NCI-H524 (cell line): ENCODE measurements at regions not wholly inside any gene's neighbourhood (a gene's known extent, or its start where the extent isn't known, plus 50 kb on each side); places are given as distances from the start of the nearest gene placed in this dataset.

ENCODE experiments used
- DNase-seq, 2 experiments: peaks; one replicate each; lab custom pipeline; 2025; lab: John Stamatoyannopoulos, UW

GRCh38 chr13:72244788-72245187, 377.8 kb upstream of the DACH1 start:
- DNase-seq, result no peak

- DNase-seq, result no peak
Observed at GRCh38 chr13:72230131-72230530, 363.1 kb upstream of the DACH1 start.

GRCh38 chr13:72229067-72229466, 362.1 kb upstream of the DACH1 start:
- no peak for DNase-seq

GRCh38 chr13:72221276-72221962, 354.4 kb upstream of the DACH1 start:
- peak in 1 of 2 experiments; percentile 30 for DNase-seq

- no peak for DNase-seq
Observed at GRCh38 chr13:72218966-72219365, 352.0 kb upstream of the DACH1 start.

GRCh38 chr13:72217142-72217541, 350.1 kb upstream of the DACH1 start:
- no peak for DNase-seq

- no peak for DNase-seq
Observed at GRCh38 chr13:72208112-72208645, 341.2 kb upstream of the DACH1 start.

- no peak for DNase-seq
Observed at GRCh38 chr13:72205773-72206172, 338.8 kb upstream of the DACH1 start.

GRCh38 chr13:72204291-72204690, 337.3 kb upstream of the DACH1 start:
- DNase-seq, result no peak

GRCh38 chr13:72201726-72202125, 334.7 kb upstream of the DACH1 start:
- DNase-seq, result no peak

- DNase-seq, result no peak
Observed at GRCh38 chr13:72199640-72200039, 332.6 kb upstream of the DACH1 start.

GRCh38 chr13:72198967-72199560, 332.1 kb upstream of the DACH1 start:
- DNase-seq, result peak in 1 of 2 experiments; percentile 9

GRCh38 chr13:72198042-72198441, 331.0 kb upstream of the DACH1 start:
- DNase-seq, result no peak

- DNase-seq, result no peak
Observed at GRCh38 chr13:72195044-72195704, 328.2 kb upstream of the DACH1 start.

GRCh38 chr13:72194523-72194922, 327.5 kb upstream of the DACH1 start:
- DNase-seq, result no peak

- DNase-seq, result no peak
Observed at GRCh38 chr13:72186730-72187422, 319.9 kb upstream of the DACH1 start.

- no peak for DNase-seq
Observed at GRCh38 chr13:72185776-72186175, 318.8 kb upstream of the DACH1 start.

- no peak for DNase-seq
Observed at GRCh38 chr13:72181661-72182060, 314.7 kb upstream of the DACH1 start.

- no peak for DNase-seq
Observed at GRCh38 chr13:72180253-72180952, 313.4 kb upstream of the DACH1 start.

GRCh38 chr13:72174549-72174948, 307.5 kb upstream of the DACH1 start:
- DNase-seq, result peak in 1 of 2 experiments; percentile 5

- no peak for DNase-seq
Observed at GRCh38 chr13:72170571-72170970, 303.6 kb upstream of the DACH1 start.
